Astrocyte of the cerebellum (primary cell): ENCODE measurements at regions not wholly inside any gene's neighbourhood (a gene's known extent, or its start where the extent isn't known, plus 50 kb on each side); places are given as distances from the start of the nearest gene placed in this dataset.

Experiments used
- DNase-seq: peaks from one replicate; pipeline ENCODE4 v3.0.0-alpha.2; 2011; ENCODE audit warnings: low read depth
- H3K4me3 ChIP-seq: 2 replicates; pipeline ENCODE4 v1.5.1; 2011; ENCODE audit warnings: mild to moderate bottlenecking, low read depth, low read length, moderate library complexity
- CTCF ChIP-seq: IDR thresholded peaks from 2 replicates; pipeline ENCODE4 v1.5.1; 2012; ENCODE audit warnings: low read length, low read depth, moderate library complexity, mild to moderate bottlenecking; ENCODE audit errors: missing control alignments
- in situ Hi-C: cut with HindIII; loops from 2 replicates; pipeline ENCODE4 v1.10.0; 2017; ENCODE audit warnings: low sequenced_read_pairs

GRCh38 chr2:236962816-236963215 lies 122.9 kb upstream of the COPS8 start:
- no peak for DNase-seq
- TF ChIP-seq CTCF: no peak
- in situ Hi-C loops: no loop called here
- H3K4me3 ChIP-seq: no peak overlapping the region

- no peak for DNase-seq
Measured at GRCh38 chr2:236963631-236964182, 122.0 kb upstream of the COPS8 start.

GRCh38 chr2:236964291-236964690 lies 121.4 kb upstream of the COPS8 start:
- TF ChIP-seq CTCF: no peak
- in situ Hi-C loops: no loop called here
- DNase-seq: no peak
- H3K4me3 ChIP-seq: no peak overlapping the region

More at GRCh38 chr2:236963631-236964182, 122.0 kb upstream of the COPS8 start:
- TF ChIP-seq CTCF: no peak
- H3K4me3 ChIP-seq: no peak overlapping the region
- in situ Hi-C loops: no loop called here

DNA sequence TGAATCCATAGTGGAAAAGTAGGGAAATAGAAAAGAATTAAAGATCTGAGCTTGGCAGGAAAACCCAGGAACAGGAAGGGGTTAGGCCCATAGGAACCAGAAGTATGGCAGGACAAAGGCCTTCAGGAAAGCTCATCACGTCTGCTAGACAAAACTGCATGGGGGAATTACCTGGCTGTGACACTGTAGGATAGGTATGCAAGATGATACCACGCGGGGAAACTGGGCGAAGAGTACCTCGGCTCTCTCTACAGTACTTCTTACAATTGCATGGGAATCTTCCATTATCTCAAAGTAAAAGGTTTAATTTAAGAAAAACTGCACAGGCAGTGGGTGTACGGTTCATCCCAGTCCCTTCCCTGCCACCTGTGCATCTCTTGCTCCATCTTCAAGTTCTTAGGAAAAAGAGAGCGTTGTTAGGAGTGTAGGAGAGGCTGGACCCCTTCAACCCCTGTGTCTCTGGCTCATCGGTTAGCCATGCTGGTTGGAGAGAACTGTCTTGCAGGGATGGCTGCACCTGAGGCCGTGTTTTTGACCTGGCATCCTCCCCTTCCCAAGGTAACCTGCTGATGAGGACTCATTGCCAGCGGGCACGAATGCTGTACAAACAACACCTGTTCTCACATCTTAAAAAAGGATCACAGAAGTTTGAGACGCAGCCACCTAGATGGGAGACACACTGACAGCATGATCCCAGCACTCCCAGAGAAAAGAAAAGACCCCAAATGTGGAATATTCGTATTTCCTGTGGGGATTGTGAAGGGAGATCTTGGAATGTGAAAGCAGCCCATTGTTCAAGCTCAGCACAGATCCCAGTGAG lies 120.5 kb upstream of the COPS8 start:
- no peak for TF ChIP-seq CTCF
- in situ Hi-C loops: no loop called here
- no peak for DNase-seq
- H3K4me3 ChIP-seq: no peak overlapping the region

- DNase-seq: no peak
- TF ChIP-seq CTCF: no peak
- in situ Hi-C loops: no loop called here
- H3K4me3 ChIP-seq: no peak overlapping the region
Measured at GRCh38 chr2:236965841-236966096, 119.9 kb upstream of the COPS8 start.

DNA sequence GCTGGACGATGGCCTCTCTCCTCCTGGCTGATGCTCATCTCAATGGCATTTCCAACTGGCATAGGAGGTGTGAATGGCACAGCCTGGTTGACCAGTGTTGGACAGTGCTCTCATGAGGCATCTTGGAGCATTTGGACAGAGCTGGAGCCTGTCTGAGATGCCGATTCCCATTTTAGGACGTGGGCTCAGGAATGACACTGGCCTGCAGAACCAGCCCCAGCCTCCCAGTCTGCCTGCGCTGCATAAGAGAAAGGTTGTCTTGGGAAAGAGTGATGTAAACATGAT lies 118.2 kb upstream of the COPS8 start:
- in situ Hi-C loops: no loop called here
- TF ChIP-seq CTCF: no peak
- H3K4me3 ChIP-seq: no peak overlapping the region
- DNase-seq: no peak
